ENCODE measurements at regions not wholly inside any gene's neighbourhood (a gene's known extent, or its start where the extent isn't known, plus 50 kb on each side); places are given as distances from the start of the nearest gene placed in this dataset.

- H3K9me3 ChIP-seq (ENCODE audit: insufficient read depth, low read length) = no peaks in the 10 kb centered on the region
- no peaks in the 10 kb centered on the region for H3K27me3 ChIP-seq (ENCODE audit: low read length)
- H3K4me2 ChIP-seq (ENCODE audit: low read depth, low read length, poor library complexity, severe bottlenecking) = no peak overlapping the region
- H4K20me1 ChIP-seq (ENCODE audit: low read depth, low read length) = no peaks in the 10 kb centered on the region
- no peak overlapping the region for H3K4me3 ChIP-seq (ENCODE audit: insufficient read depth, low read length, poor library complexity, severe bottlenecking)
- H3K27ac ChIP-seq (ENCODE audit: low read depth, low read length) = no peak overlapping the region
- no peaks in the 10 kb centered on the region for H3K9me2 ChIP-seq (replicated peaks; ENCODE audit: insufficient read depth, low read length)
- TF ChIP-seq EZH2phosphoT487 (conservative IDR thresholded peaks at IDR 0.05; ENCODE audit: low read length) = no peak
- no peak for TF ChIP-seq CTCF (IDR thresholded peaks at IDR 0.05; ENCODE audit: insufficient read depth, low read length, poor library complexity, severe bottlenecking)
- H3K9ac ChIP-seq (ENCODE audit: low read length) = no peak overlapping the region
- H3F3A ChIP-seq (ENCODE audit: insufficient read depth) = no peaks in the 10 kb centered on the region
- H3K36me3 ChIP-seq (ENCODE audit: low read length) = no peaks in the 10 kb centered on the region
- H3K79me2 ChIP-seq (ENCODE audit: insufficient read depth, low read length) = no peaks in the 10 kb centered on the region
- no peak overlapping the region for H2AFZ ChIP-seq (ENCODE audit: low read depth, low read length, severe bottlenecking)
Observed at GRCh38 chr2:44084850-44085249, 83.8 kb upstream of the PPM1B start.

GRCh38 chr2:44086629-44087028 lies 82.0 kb upstream of the PPM1B start:
- no peaks in the 10 kb centered on the region for H3F3A ChIP-seq (ENCODE audit: insufficient read depth)
- no peak overlapping the region for H3K27ac ChIP-seq (ENCODE audit: low read depth, low read length)
- TF ChIP-seq EZH2phosphoT487 (conservative IDR thresholded peaks at IDR 0.05; ENCODE audit: low read length) (no peak), CTCF (IDR thresholded peaks at IDR 0.05; ENCODE audit: insufficient read depth, low read length, poor library complexity, severe bottlenecking) (no peak)
- no peak overlapping the region for H3K9ac ChIP-seq (ENCODE audit: low read length)
- H3K27me3 ChIP-seq (ENCODE audit: low read length) = no peaks in the 10 kb centered on the region
- no peaks in the 10 kb centered on the region for H3K36me3 ChIP-seq (ENCODE audit: low read length)
- no peaks in the 10 kb centered on the region for H4K20me1 ChIP-seq (ENCODE audit: low read depth, low read length)
- H3K4me2 ChIP-seq (ENCODE audit: low read depth, low read length, poor library complexity, severe bottlenecking) = no peak overlapping the region
- no peaks in the 10 kb centered on the region for H3K9me3 ChIP-seq (ENCODE audit: insufficient read depth, low read length)
- H3K9me2 ChIP-seq (replicated peaks; ENCODE audit: insufficient read depth, low read length) = no peaks in the 10 kb centered on the region
- no peaks in the 10 kb centered on the region for H3K79me2 ChIP-seq (ENCODE audit: insufficient read depth, low read length)
- H2AFZ ChIP-seq (ENCODE audit: low read depth, low read length, severe bottlenecking) = peak overlapping the region; percentile 81
- H3K4me3 ChIP-seq (ENCODE audit: insufficient read depth, low read length, poor library complexity, severe bottlenecking) = no peak overlapping the region

- Histone ChIP-seq H3K9me3 (ENCODE audit: insufficient read depth, low read length) (no peaks in the 10 kb centered on the region), H3K4me3 (ENCODE audit: insufficient read depth, low read length, poor library complexity, severe bottlenecking) (peak overlapping the region; percentile 36), H3K9ac (ENCODE audit: low read length) (peak overlapping the region; percentile 18; the same call in 1 of the 2 replicates), H3K9me2 (replicated peaks; ENCODE audit: insufficient read depth, low read length) (no peaks in the 10 kb centered on the region), H2AFZ (ENCODE audit: low read depth, low read length, severe bottlenecking) (peak overlapping the region; percentile 81), H3K79me2 (ENCODE audit: insufficient read depth, low read length) (no peaks in the 10 kb centered on the region), H3F3A (ENCODE audit: insufficient read depth) (no peaks in the 10 kb centered on the region), H3K27me3 (ENCODE audit: low read length) (no peaks in the 10 kb centered on the region), H4K20me1 (ENCODE audit: low read depth, low read length) (no peaks in the 10 kb centered on the region), H3K36me3 (ENCODE audit: low read length) (no peaks in the 10 kb centered on the region), H3K27ac (ENCODE audit: low read depth, low read length) (no peak overlapping the region), H3K4me2 (ENCODE audit: low read depth, low read length, poor library complexity, severe bottlenecking) (peak overlapping the region; percentile 55)
- TF ChIP-seq EZH2phosphoT487 (conservative IDR thresholded peaks at IDR 0.05; ENCODE audit: low read length) (no peak), CTCF (IDR thresholded peaks at IDR 0.05; ENCODE audit: insufficient read depth, low read length, poor library complexity, severe bottlenecking) (peak; percentile 79)
Observed at GRCh38 chr2:44087036-44087713, 81.5 kb upstream of the PPM1B start.

All from SU-DHL-6 (cell line).